Stimulated activated CD4-positive, alpha-beta T cell treated with anti-CD3 and anti-CD28 coated beads, Interleukin-2, amount 100 ng/mL, for 4 hours (primary cell): ENCODE measurements at regions not wholly inside any gene's neighbourhood (a gene's known extent, or its start where the extent isn't known, plus 50 kb on each side); places are given as distances from the start of the nearest gene placed in this dataset.

Experiments
- DNase-seq: peaks from one replicate; pipeline ENCODE4 v3.0.0-alpha.2; 2020; ENCODE audit warnings: low read depth

GRCh38 chr2:146677280-146677679, 1167.5 kb upstream of the ACVR2A start:
- no peak for DNase-seq

DNA sequence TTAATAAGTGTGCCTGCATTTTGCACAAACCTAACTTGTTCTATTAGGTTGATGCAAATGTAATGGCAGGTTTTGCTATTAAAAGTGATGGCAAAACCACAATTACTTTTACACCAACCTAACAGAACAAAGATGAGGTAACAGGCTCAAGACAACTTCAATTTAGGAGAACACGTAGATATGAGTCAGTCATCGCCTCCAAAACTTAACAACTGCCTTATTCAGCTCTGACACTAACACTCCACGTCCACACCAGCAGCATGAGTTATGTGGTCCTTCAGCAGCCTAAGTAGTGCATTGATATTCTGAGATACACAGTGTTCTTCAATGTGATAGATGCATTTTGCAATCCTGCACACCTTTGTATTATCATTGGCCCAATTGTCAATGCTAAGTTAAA, 1175.1 kb upstream of the ACVR2A start:
- DNase-seq, result no peak

DNA sequence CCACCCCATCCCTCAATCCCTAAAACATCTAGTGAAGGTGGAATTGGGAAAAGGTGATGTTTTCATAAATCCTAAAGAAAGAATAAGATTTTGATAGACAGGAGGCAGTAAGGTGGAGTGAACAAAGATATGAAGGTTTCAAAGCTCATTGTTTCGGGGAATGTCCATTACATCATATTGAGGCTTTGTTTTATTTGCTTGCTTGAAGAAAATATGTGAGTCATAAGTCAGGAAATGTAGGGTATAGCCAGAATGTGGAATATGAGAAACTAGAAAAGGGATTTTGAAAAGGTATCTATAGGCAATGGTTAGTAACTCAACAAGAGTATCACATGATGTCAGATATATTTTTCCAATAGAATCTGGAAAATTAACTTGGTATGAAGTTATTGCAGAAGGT, 1178.5 kb upstream of the ACVR2A start:
- no peak for DNase-seq

DNA sequence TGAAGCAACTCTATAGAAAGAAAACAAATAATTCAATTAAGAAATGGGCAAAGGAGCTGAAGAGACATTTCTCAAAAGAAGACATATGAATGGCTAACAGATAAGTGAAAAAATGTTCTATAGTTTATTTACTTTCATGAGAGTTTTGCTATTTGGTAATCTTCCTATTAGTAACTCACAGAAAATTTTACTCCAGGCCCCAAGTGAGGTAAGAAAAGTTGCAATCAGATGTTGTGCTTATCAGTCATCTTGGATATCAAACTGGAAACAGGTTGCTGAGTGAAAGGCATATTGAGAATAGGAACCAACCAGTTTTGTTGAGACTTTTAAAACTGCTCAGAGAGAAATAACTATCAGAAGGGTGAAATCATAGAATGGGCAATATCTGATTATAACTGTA, 1179.0 kb upstream of the ACVR2A start:
- no peak for DNase-seq

- no peak for DNase-seq
Observed at GRCh38 chr2:146661473-146662096, 1183.2 kb upstream of the ACVR2A start.

DNA sequence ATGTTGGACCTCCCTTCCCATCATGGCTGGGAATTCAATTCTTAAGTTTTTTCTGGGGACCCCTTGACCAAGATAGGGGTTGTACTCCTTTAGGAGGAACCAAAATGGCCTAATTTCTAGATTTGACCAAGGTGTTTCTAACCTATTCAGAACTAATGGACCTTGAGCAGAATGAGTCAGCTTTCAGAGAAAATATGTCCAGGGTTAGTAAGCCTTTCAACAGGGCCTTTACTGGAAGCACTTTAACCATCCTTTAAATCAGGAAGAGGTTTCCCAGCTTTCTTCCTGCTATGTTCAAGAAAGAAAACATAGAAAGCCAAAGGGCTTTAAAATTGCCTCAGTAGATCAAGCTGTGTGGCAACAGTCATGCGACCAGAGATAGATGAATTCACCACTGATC, 1184.9 kb upstream of the ACVR2A start:
- no peak for DNase-seq

DNA sequence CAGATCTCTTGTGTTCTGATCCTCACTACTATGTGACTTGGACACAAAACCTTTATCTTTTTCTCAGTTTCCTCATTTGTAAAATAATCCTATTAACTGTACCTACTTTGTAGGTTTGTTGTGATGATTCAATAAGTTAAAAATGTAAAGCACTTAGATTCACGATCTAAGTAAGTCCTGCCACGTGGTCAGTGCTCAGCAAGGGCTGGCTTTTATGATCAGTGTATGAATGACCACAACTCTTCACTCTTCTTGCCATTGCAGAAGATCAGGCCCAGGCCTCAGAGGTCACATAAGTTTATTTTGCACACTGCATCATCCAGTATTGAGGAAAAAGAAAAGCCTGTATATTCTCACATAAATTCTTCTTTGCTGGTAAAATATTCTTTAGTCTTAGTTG, 1192.5 kb upstream of the ACVR2A start:
- no peak for DNase-seq

DNA sequence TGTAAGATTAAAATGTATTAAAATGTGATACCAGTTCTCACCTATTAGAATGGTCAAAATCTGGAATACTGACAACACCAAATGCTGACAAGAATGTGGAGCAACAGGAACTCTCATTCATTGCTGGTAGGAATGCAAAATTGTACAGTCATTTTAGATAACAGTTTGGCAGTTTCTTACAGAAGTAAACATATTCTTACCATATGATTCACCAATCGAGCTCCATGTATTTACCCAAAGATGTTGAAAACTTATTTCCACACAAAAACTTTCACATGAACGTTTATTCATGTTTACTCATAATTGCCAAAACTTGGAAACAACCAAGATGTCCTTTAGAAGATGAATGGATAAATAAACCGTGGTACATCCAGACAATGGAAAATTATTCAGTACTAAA, 1193.5 kb upstream of the ACVR2A start:
- no peak for DNase-seq

DNA sequence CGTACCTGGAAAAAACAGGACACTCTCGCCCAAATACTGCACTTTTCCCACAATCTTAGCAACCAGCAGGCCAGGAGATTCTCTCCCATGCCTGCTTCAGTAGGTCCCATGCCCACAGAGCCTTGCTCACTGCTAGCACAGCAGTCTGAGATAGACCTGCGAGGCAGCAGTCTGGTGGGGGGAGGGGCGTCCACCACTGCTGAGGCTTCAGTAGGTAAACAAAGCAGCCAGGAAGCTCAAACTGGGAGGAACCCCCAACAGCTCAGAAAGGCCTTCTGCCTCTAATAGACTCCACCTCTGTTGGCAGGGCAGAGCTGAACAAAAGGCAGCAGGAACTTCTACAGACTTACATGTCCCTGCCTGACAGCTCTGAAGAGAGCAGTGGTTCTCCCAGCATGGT, 1202.8 kb upstream of the ACVR2A start:
- no peak for DNase-seq

DNA sequence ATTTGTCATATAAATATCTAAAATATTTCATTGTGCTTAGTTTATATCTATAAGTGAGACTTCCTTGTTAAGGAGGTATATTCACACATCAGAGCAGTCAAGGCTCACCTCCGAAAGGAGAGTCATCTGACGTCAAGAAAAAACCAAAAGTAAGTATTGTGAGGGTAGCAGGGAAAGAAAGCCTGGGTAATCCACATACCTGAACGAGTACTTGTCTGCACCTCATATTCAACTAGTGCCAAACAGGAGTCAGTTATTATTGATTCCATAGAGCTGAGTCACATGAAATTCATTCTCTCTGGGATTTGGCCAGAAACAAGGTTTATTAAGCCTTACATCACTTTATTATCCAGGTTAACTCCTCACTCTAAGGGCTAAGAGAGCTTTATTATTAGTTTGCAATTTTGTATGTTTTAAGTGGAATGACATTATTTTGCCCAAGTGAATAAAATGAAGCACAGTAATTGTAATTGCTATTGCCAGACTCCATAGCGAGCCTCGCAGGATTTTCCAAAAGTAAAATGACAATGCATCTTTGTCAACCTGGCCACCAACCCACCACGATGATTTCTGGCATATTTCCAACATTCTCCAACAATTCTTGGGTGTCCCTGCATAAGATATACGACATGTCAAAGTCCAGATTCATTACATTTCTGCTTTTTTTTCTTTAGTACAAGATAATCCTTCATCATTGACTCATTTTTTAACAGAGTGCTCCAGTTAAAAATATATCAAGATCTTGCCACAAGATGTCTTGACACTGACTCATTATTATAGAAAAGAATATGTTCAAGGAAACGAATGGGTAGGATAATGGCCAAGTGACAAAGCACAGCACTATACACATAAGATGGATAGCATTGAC, 1210.4 kb upstream of the ACVR2A start:
- no peak for DNase-seq

GRCh38 chr2:146633159-146633558, 1211.7 kb upstream of the ACVR2A start:
- DNase-seq, result no peak

DNA sequence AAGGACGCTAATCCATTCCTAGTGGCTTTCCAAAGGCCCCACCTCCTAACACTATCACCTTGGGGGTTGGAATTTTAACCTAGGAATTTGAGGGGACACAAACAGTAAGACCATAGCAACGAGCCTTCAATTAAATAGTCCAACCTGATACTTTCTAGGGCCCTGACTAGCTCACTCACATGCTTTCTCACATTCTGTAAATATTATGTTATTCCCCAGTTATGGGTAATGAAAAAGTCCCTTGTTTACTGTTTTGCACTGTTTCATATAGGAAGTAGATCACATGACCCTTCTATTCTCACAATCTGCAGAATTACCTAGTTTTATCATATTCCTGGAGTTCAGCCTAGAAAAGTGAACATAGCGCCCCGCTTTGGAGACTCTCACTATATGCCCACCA, 1212.1 kb upstream of the ACVR2A start:
- no peak for DNase-seq

DNA sequence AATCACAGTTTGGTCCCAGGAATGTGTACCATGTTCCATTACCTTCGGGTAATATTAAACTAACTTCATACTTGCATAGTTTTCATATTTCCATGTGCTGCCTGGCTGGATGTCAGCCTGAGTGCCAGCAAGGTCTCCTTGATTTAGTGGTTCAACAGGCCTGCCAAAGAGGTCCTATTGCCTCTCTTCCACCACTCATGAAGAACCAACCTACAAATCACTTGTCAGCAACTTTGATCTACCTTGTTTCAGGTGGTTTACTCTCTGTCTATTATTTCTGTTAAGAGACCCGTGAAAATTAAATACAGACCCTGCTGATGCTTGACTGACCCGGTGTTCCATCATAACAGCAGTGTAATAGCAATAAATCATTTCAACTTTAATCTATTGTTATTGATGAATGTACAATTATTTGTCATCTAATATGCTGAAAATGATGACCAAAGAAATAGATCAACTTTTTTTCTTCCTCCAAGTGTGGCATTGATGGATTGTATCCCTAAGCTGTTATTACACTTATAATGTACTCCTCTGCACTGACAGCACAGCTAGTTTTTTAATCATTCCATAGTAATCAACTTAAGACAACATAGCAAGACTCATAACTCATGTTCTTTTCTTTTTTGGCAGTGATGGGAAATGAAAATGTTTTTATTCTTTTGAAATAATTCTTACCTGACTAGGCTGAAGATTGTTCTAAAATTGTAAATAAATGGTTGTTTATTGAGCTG, 1220.2 kb upstream of the ACVR2A start:
- DNase-seq, result no peak

DNA sequence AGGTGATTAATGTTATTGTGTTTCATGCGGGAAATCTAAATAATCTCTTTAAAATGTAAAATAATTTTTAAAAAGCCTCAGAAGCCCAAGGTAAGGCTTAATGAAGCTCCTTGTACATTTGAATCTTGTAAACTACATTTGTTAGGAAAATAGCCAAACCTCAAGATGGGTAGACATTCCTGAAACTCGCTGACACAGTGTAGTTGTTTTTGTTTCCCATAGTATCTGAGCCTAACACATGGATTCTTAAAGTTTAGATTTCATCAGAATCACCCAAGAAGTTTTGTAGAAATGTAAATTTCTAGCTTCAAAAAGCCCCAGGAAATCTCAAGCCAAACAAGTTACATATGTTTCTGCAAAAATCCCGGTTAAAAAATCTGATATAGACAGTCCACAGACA, 1221.1 kb upstream of the ACVR2A start:
- no peak for DNase-seq

DNA sequence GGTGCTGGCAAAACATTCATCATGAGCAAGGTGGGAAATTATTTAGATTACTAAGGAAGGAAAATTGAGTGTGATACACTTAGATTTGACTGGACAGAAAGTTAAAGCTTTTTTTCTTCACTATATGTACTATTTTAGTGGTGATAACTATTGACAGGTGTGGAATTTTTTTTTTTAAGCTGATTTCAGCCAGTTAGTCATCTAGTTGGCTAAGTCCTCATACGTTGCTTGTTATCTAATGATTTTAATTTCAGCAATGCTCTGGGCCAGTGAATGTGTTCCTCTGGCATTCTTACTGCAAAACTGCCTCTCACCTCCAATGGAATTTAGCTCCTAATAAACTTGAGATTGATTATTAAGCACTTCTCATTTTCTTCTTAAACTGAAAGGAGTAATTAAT, 1223.2 kb upstream of the ACVR2A start:
- no peak for DNase-seq

DNA sequence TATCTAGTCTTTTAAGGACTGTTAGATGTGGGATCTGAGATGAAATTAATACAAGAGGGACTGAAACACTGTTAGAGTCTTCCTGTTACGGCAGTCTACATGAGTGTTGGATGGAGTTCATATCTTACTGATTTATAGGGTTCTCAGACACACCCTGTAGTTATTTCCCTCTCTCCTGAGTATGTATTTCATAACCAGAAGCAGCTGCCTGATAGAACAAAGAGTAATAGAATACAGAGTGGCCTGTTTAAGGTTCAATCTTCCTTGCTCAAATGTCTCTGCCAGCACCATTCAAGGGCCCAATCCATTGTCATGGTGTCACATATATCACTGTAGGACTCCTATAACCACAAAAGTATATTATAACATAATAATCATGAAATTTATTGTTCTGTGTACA, 1229.1 kb upstream of the ACVR2A start:
- DNase-seq, result no peak

DNA sequence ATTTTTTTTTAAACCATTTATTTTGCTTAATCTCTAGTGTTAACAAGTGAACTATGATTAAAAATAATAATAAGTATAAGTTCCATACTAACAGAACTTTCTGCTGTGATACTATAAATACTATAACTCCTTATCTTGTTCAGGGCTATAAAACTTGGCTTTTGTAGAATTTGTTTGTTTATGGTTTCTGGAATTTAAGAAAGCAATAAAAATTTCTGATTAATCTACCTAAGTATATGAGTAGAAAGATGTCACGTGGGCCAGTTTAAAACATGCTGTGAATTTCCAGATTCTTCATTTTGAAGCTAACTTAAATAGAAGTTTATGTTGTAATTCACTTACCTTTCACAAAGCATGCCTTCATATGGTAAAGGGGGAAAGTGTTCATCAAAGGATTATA, 1236.3 kb upstream of the ACVR2A start:
- no peak for DNase-seq

DNA sequence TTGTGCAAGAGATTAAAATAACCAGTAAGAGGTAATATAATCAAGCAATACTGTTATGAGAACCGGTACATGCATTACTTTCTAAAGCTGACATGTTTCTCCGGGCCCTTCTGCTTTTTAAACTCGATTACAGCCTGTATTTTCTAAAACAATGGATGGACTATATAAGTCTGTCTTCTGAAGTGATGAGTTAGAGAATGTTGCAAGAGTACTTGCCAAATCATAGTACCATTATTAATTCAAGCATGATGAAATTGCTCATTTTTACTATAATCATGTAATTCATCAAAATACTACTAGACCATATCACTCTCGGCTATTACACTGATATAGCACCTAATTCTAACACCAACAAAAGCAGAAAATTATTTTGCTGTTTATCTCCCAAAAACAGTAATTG, 1240.3 kb upstream of the ACVR2A start:
- no peak for DNase-seq

GRCh38 chr2:146602856-146603255, 1242.0 kb upstream of the ACVR2A start:
- DNase-seq, result no peak

DNA sequence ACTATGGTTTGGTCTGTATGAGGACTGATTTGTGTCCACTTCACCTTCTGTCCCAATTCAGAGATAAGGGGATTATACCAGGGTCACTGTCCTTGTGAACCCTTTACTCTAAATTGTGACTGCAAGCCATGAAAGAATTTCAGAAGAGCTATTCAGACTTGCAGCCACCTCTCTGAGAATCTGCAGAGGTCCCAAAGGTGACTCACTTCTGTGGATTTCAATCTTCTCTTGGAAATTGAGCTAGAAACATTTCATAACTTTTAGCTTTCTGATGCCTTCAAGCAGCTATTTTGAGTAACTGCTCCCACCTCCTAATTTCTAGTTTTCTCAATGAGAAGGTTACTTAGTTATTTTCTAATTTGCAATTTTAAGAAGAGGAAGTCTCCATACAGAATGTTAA, 1242.4 kb upstream of the ACVR2A start:
- DNase-seq, result no peak

DNA sequence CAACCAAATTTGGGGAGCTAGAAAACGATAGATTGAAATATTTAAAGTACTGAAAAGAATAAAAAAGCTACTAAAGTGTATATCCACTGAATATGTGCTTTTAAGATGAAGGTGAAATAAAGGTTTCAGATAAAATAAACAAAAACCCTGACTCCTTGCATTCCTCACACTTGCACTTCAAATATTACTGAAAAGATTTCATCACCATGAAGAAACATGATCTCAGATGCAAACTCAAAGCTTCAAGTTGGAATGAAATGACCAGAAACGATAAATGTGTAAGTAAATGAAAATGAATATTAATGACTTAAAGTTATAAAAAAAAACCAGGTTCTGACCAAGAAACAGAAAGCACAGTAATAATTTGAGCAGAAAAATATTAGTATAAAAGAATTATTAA, 1246.0 kb upstream of the ACVR2A start:
- DNase-seq, result no peak

DNA sequence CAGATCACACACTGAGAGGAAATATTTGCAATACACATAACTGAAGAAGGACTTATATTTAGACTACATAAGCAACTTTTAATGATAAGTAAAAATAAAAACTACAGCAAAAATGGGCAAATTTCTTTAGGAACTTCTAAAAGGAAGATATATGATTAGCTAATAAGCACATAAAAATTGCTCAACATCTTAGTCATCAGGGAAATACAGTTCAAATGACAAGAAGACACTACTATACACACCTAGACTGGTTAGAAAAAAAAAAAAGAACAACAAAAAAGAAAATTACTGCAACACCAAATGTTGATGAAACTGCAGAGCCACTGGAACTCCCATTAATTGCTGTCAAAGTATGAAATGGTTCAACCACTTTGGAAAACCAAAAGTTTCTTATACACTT, 1247.5 kb upstream of the ACVR2A start:
- DNase-seq, result no peak

- DNase-seq, result no peak
Observed at GRCh38 chr2:146591908-146592307, 1252.9 kb upstream of the ACVR2A start.
